Upper lobe of left lung (tissue), 4 donors: ENCODE measurements at regions not wholly inside any gene's neighbourhood (a gene's known extent, or its start where the extent isn't known, plus 50 kb on each side); places are given as distances from the start of the nearest gene placed in this dataset.

Experiments used
- CTCF ChIP-seq, 6 experiments: fragments of 450-650 bp in 4 of 6; fragments of 200-600 bp in 2 of 6; sonication (generic) in 2 of 6; IDR thresholded peaks; one replicate each; pipeline ENCODE4 v1.5.1; 2016 to 2019; ENCODE audit warnings: antibody characterized with exemption in 6 of 6
- EP300 ChIP-seq, 4 donors: sonication (generic); formaldehyde crosslinking; IDR thresholded peaks; one replicate each; pipeline ENCODE4 v1.5.1; 2017; ENCODE audit warnings: antibody characterized with exemption in 4 of 4, control low read depth in 2 of 4
- POLR2A ChIP-seq, 4 donors: fragments of 450-650 bp; IDR thresholded peaks; one replicate each; pipeline ENCODE4 v1.5.1; 2016 to 2017; ENCODE audit warnings: antibody characterized with exemption in 4 of 4, mild to moderate bottlenecking in 2 of 4
- POLR2AphosphoS5 ChIP-seq, 2 donors: sonication (generic); formaldehyde crosslinking; IDR thresholded peaks; one replicate each; pipeline ENCODE4 v1.5.1; 2017; ENCODE audit warnings: antibody characterized with exemption in 2 of 2

DNA sequence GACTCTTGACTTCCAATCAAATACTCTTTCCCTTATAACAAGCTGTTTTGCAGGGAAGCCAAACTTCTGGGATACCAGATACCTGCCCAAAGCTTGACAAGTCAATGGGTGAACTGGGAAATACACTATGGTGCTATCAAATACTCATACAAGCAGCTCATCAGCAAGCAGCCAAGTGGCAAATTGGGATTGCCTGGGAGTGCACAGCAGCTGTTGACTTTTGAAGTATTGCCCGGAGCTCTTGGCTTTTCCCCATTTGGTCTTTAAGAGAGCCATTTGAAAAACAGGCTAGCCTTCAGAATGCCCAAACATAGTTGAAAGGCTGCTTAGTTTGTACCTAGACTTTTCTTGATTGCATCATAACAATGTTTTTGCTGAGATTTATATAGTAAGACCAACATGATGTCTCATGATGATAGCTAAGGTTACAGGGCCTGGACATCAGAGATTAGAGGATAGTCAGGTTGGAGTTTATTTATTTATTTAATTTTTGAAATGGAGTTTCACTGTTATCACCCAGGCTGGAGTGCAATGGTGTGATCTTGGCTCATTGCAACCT is 210.1 kb upstream of the ZNF608 start:
- TF ChIP-seq POLR2AphosphoS5 (IDR thresholded peaks at IDR 0.05) (no peak), CTCF (IDR thresholded peaks at IDR 0.05) (no peak), POLR2A (IDR thresholded peaks at IDR 0.05) (no peak), EP300 (IDR thresholded peaks at IDR 0.05) (no peak)
